ENCODE measurements at regions not wholly inside any gene's neighbourhood (a gene's known extent, or its start where the extent isn't known, plus 50 kb on each side); places are given as distances from the start of the nearest gene placed in this dataset.
"Not testable (repeated sequence)": the region's sequence is repeated elsewhere in the genome, so short reads cannot be mapped to it uniquely, and the experiment has no call there.

DNA sequence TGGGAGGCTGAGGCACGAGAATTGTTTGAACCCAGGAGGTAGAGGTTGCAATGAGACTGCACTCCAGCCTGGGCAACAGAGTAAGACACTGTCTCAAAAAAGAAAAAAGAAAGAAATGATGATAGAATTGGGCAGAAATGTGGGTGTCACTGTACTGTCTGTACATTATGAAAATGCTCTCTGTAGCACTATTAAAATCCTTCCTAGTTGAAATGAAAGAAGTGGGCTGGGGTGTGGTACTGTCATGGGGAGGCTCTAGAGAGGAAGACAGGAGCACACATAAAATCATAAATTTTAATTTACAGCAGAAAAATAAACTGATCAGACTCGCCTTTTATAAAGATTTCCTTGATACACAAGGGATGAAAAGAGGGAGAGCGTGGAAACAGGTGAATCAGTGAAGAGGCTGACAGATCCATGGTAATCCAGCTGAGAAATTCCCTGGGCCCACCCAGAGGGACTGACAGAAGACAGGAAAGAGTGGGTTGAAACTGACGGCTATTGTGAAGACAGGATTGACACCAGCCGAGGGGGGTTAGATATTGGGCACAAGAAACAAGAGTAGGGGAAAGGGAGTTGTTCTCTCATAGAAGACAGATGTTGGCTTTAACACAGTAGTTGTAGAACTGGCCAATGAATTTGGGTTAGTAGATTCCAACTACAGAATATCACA lies 96.4 kb upstream of the ATL2 start:
- Mint-ChIP-seq H3K4me3 (no peak overlapping the region), H3K27me3 (peaks cover 18% of the 10 kb centered on the region), H3K9me3 (no peaks in the 10 kb centered on the region), H3K36me3 (no peaks in the 10 kb centered on the region), H3K4me1 (peaks cover 5% of the 10 kb centered on the region), H3K27ac (no peak overlapping the region)
- DNase-seq (ENCODE audit: low spot score in 2 of 2): no peak
- ATAC-seq (ENCODE audit: low read depth): no peak

DNA sequence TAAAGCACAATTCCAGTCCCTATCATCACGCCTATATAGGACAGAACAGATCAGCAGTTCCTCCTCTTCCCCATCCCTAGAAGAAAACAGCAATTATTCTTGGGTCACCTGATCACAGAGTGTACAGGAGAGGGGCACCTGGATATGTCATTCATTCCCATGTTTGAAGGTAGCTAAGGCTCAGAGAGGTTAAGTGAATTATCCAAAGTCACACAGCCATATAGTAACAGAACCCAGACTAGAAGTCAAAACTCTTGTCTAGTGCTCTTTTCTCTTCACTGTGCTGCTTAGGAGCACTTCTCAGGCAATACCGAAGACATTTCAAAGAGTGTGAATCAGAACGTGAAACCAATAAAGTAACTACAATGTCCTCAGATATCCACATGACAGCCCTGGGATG lies 93.0 kb upstream of the ATL2 start:
- no peak for DNase-seq (ENCODE audit: low spot score in 2 of 2)
- no peak overlapping the region for H3K4me3 Mint-ChIP-seq
- peaks cover 10% of the 10 kb centered on the region for H3K27me3 Mint-ChIP-seq
- H3K27ac Mint-ChIP-seq: no peak overlapping the region
- no peak for ATAC-seq (ENCODE audit: low read depth)
- H3K9me3 Mint-ChIP-seq: no peaks in the 10 kb centered on the region
- peaks cover 3% of the 10 kb centered on the region for H3K4me1 Mint-ChIP-seq
- H3K36me3 Mint-ChIP-seq: no peaks in the 10 kb centered on the region

DNA sequence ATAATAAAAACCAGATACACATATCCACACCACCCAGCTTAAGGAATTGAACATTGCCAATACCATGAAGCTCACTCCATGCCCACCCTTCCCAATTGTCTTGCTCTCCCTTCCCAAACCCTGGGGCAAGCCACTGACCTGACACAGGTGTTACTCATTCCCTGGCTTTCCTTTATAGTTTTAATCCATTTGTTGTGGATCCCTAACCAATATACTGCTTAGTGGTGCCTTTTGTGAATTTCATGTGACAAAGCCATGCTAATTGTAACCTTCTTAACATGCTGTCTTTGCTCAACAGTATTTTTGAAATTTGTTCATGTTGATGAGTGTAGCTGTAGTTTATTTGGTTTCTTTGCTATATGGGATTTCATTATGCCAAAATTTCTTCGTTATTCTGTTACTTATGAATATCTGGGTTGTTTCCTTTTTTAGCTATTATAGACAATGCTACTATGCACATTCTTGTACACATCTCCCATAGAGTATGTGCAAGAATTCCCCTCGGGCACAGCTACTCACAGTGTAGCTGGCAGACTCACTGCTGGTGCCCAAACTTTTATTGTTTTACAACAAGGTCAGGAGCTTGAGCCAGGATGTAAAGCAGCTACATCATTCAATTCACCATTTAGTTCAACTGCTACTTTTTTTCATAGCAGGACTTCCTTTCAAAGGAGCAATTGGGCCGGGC lies 90.8 kb upstream of the ATL2 start:
- no peaks in the 10 kb centered on the region for H3K9me3 Mint-ChIP-seq
- no peak overlapping the region for H3K27ac Mint-ChIP-seq
- no peaks in the 10 kb centered on the region for H3K4me1 Mint-ChIP-seq
- no peak overlapping the region for H3K4me3 Mint-ChIP-seq
- DNase-seq (ENCODE audit: low spot score in 2 of 2) (no peak), ATAC-seq (ENCODE audit: low read depth) (no peak)
- no peaks in the 10 kb centered on the region for H3K36me3 Mint-ChIP-seq
- peaks cover 10% of the 10 kb centered on the region for H3K27me3 Mint-ChIP-seq

DNA sequence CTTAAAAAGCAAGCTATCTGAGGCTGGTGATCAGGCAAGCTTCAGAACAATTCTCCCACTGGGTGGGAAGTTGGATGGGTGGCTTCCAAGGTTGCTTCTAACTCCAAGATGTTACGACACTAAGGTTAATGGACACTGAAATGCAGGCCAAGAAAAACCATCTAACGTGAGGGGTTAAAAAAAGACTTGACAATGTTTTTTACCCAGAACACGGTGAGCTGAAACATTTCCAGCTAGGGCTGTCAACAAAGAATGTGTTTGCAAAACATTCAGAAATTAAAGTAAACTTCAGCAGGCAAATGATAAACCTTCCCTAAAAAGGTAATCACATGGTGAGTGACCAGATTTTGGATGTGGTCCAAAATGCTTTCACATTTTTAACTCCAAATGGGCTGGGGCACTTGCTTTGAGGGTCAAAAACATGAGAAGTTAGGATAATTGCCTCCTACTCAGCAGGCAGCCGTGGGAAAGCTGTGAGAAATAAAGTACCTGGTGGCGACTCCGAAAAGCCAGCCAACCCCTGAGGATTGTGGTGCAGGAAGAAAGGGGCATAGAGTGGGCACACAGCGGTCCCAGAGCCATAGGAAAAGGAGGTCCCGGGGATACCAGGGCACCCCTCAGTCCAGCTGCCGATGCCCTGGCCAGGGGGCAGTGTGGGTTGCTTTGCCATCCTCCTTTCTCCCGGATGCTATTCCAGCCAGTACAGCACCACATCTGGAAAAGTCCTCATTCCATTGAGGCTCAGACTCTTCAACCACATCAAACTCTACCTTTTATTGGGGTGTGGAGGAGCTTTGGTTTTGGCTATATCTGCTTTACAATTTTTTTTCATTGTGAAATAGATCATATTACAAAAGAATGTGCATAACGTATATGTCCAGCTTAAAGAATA lies 90.0 kb upstream of the ATL2 start:
- ATAC-seq (ENCODE audit: low read depth) (no peak), DNase-seq (ENCODE audit: low spot score in 2 of 2) (no peak)
- Mint-ChIP-seq H3K9me3 (no peaks in the 10 kb centered on the region), H3K4me3 (no peak overlapping the region), H3K36me3 (no peaks in the 10 kb centered on the region), H3K4me1 (no peaks in the 10 kb centered on the region), H3K27ac (no peak overlapping the region), H3K27me3 (peaks cover 7% of the 10 kb centered on the region)

DNA sequence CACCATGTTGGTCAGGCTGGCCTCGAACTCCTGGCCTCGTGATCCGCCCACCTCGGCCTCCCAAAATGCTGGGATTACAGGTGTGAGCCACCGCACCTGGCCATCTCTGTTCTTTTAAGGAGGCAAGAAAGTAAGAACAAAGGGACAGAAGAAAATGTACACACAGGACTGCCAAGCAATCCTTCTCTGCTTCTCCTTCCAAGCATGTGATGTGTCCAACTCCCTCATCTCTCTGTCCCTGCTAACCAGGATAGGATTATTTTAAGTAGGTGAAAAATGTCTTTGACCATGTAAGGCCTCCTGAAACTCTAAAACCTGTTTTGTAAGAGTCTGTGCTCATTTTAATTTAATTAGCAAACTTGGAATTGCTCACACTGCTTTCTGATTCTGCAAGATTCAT lies 89.3 kb upstream of the ATL2 start:
- no peak for ATAC-seq (ENCODE audit: low read depth)

DNA sequence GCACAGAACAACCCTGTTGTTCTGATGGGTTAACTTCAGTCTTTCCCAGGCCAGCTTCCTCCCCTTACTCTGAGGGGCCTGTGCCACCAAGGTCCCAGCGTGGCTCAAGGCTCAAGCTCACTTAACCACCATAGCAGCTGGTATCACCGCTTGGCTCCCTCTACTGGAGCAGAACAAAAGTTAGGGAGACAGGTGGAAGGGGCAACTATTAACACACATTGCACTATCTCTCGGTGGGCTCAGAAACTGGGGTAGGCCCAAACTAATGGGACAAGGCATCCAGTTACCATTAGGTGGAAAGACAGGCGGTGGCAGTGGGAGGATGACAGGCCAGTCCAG lies 88.7 kb upstream of the ATL2 start:
- Mint-ChIP-seq H3K4me3 (no peak overlapping the region), H3K27ac (no peak overlapping the region), H3K27me3 (peaks cover 2% of the 10 kb centered on the region), H3K9me3 (no peaks in the 10 kb centered on the region), H3K36me3 (no peaks in the 10 kb centered on the region), H3K4me1 (no peaks in the 10 kb centered on the region)
- DNase-seq (ENCODE audit: low spot score in 2 of 2): peak; percentile 9 to 15
- peak; percentile 66 for ATAC-seq (ENCODE audit: low read depth)

More for the DNA sequence above, 89.3 kb upstream of the ATL2 start:
- Mint-ChIP-seq H3K4me1 (no peaks in the 10 kb centered on the region), H3K27me3 (peaks cover 4% of the 10 kb centered on the region), H3K9me3 (no peaks in the 10 kb centered on the region), H3K36me3 (no peaks in the 10 kb centered on the region), H3K4me3 (no peak overlapping the region), H3K27ac (no peak overlapping the region)
- no peak for DNase-seq (ENCODE audit: low spot score in 2 of 2)

DNA sequence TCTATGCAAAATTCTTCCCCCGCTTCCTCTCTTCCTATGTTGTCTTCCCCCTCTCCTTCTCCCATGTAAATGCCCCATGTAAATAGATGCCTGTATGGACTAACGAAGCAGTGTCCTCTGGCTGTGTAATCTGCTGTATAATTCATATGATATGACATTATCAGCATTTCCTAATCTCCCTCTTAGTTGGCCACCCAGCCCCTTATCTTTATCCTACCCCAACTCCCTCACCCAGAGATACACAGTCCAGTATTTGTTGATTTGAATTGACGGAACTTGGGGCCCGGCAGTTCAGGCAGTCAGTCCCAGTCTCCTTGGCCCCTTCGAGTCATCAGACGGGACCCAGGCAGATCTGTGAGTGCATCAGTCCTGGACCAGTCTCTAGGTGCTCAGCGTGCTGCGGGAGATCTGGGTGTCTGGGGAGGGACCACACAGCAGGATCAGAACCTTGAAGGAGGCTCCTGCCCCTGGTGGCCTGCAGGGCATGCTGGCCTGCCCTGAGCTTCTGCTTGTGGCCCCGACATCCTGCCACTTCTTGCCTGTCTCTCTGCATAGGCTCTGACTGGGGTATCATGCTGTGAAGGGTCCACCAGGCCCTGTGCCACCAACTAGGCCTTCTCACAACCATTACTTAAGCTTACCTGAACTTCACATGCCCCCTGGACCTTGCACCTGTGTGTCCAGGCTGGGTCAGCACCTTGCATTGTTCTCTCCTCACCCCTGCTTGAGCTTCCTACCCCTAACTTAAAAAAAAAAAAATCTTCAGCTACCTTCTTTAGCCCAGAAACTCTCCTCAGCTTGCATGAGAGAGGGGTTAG lies 88.1 kb upstream of the ATL2 start:
- H3K27me3 Mint-ChIP-seq: peaks cover 3% of the 10 kb centered on the region
- no peak overlapping the region for H3K27ac Mint-ChIP-seq
- no peak for DNase-seq (ENCODE audit: low spot score in 2 of 2)
- ATAC-seq (ENCODE audit: low read depth): no peak
- H3K4me1 Mint-ChIP-seq: no peaks in the 10 kb centered on the region
- no peaks in the 10 kb centered on the region for H3K36me3 Mint-ChIP-seq
- no peaks in the 10 kb centered on the region for H3K9me3 Mint-ChIP-seq
- no peak overlapping the region for H3K4me3 Mint-ChIP-seq

DNA sequence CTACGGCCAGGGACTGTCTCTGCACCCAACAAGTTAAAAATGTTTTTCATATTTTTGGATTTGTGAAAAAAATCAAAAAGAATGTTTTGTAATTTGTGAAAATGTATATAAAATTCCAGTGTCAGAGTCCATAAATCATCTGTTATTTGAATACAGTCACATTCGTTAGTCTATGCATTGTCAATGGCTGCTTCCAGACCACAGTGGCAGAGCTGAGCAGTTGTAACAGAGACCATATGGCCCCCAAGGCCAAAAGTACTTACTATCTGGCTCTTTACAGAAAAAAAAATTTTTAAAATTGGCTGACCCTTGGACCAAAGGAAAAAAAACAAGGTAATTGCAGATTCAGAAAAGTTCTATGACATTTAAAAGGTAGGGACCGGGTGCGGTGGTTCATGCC lies 86.7 kb upstream of the ATL2 start:
- peaks cover 3% of the 10 kb centered on the region for H3K27me3 Mint-ChIP-seq
- H3K36me3 Mint-ChIP-seq: no peaks in the 10 kb centered on the region
- no peak overlapping the region for H3K4me3 Mint-ChIP-seq
- no peaks in the 10 kb centered on the region for H3K4me1 Mint-ChIP-seq
- DNase-seq (ENCODE audit: low spot score in 2 of 2) (no peak), ATAC-seq (ENCODE audit: low read depth) (no peak)
- H3K9me3 Mint-ChIP-seq: no peaks in the 10 kb centered on the region
- H3K27ac Mint-ChIP-seq: no peak overlapping the region

DNA sequence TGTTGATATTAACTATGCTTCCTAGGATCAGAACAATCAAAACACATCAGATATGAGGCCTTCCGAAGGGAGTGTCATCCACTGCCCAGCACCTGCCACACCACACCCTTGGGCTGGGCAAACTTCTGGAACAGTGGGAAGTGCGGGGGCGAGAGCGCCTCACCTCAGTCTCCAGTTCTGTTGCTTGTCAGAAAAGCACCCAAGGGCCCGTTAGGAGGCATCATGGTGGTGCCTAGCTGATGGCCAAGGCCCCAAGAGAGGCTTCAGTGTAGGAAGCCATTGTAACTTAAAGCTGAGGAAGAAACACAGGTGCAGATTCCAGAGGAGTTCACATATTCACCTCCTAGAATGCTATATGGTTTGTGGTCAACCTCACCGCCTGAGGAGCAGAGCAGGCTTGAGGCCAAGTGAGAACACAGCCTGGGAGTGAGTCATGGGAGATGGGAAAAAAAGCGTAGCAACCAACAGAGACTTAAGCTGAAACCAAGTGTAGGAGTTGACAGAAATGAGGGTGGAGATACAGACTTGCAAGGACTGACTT lies 85.1 kb upstream of the ATL2 start:
- DNase-seq (ENCODE audit: low spot score in 2 of 2): no peak

DNA sequence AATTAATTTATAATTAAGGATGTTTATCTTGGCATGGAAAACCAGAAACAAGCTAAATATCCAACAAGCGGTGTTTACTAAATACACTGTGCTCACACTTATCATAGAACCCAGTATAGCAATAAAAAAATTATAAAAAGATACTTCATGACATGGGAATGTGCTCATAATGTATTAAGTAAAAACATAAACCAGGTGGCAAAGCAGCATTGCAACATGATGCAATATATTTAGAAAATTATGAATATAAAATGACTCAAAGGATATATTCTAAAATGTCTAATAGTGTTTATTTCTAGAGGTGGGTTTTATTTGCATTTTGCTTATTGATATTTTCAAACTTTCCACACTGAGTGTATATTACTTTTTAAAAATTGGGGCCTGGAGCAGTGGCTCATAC lies 84.4 kb upstream of the ATL2 start:
- Mint-ChIP-seq H3K4me1 (no peaks in the 10 kb centered on the region), H3K9me3 (no peaks in the 10 kb centered on the region), H3K27ac (no peak overlapping the region), H3K27me3 (peaks cover 15% of the 10 kb centered on the region), H3K36me3 (peaks cover 1% of the 10 kb centered on the region), H3K4me3 (no peak overlapping the region)
- no peak for ATAC-seq (ENCODE audit: low read depth)
- no peak for DNase-seq (ENCODE audit: low spot score in 2 of 2)

More for the DNA sequence above, 85.1 kb upstream of the ATL2 start:
- ATAC-seq (ENCODE audit: low read depth): no peak
- no peaks in the 10 kb centered on the region for H3K4me1 Mint-ChIP-seq
- H3K27ac Mint-ChIP-seq: no peak overlapping the region
- peaks cover 13% of the 10 kb centered on the region for H3K27me3 Mint-ChIP-seq
- H3K9me3 Mint-ChIP-seq: no peaks in the 10 kb centered on the region
- peaks cover under 1% of the 10 kb centered on the region for H3K36me3 Mint-ChIP-seq
- H3K4me3 Mint-ChIP-seq: no peak overlapping the region

DNA sequence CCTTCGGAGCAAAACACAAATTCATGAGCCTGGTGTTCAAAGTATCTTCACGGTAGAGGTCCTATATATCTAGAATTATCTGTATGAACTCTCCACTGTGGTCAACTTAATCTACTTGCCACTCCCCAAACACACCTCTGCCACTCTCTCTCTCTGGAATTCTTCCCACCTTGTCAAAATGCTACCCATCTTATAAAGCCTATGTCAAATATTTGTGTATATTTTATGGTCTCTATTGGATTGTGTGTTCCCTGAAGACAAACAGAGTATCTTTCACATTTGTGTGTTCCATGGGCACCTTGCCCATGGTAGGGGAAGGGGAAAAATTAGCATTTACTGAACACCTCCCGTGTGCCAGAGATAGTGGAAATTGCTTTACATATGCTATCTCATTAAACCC lies 83.2 kb upstream of the ATL2 start:
- Mint-ChIP-seq H3K36me3 (peaks cover 1% of the 10 kb centered on the region), H3K9me3 (no peaks in the 10 kb centered on the region), H3K27me3 (peaks cover 16% of the 10 kb centered on the region), H3K4me1 (no peaks in the 10 kb centered on the region), H3K27ac (no peak overlapping the region), H3K4me3 (no peak overlapping the region)
- DNase-seq (ENCODE audit: low spot score in 2 of 2) (no peak), ATAC-seq (ENCODE audit: low read depth) (no peak)

DNA sequence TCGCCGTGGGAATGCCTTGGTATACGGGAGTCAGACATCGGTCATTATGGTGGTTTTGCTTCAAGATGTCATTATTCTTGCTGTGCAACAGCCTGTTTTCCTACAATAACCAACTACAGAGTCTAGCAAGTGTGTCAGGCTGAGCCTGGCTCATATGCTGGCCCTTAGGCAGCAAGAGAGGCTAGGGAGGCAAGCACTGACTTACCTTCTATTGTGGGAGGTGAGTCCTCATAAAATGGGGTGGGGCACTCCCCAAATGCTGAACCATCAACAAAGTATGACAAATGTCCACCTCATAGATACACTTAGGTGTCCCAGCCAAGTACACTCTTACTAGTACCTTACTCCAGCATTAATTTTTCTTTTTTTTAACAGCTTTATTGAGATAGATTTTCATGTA lies 77.0 kb upstream of the ATL2 start:
- no peak overlapping the region for H3K4me3 Mint-ChIP-seq
- H3K9me3 Mint-ChIP-seq: no peaks in the 10 kb centered on the region
- H3K27me3 Mint-ChIP-seq: peaks cover 13% of the 10 kb centered on the region
- no peak for DNase-seq (ENCODE audit: low spot score in 2 of 2)
- ATAC-seq (ENCODE audit: low read depth): no peak
- no peak overlapping the region for H3K27ac Mint-ChIP-seq
- H3K4me1 Mint-ChIP-seq: no peaks in the 10 kb centered on the region
- H3K36me3 Mint-ChIP-seq: peaks cover 1% of the 10 kb centered on the region

DNA sequence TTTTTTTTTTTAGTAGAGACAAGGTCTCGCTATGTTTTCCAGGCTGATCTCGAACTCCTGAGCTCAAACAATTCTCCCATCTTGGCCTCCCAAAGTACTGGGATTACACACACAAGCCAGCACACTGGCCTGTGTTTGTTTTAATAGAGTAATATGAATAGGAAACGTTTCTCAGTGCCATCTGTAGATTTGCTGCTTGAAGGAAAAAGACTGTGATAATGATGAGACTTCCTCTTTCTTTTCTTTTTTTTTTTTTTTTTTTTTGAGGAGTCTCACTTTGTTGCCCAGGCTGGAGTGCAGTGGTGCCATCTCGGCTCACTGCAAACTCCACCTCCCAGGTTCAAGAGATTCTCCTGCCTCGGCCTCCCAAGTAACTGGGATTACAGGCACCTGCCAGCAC lies 74.7 kb upstream of the ATL2 start:
- H3K4me1 Mint-ChIP-seq; H3K36me3 Mint-ChIP-seq; H3K9me3 Mint-ChIP-seq; H3K27me3 Mint-ChIP-seq; H3K27ac Mint-ChIP-seq; ATAC-seq (ENCODE audit: low read depth); H3K4me3 Mint-ChIP-seq; DNase-seq (ENCODE audit: low spot score in 2 of 2): not testable (repeated sequence)
